ENCODE measurements at regions not wholly inside any gene's neighbourhood (a gene's known extent, or its start where the extent isn't known, plus 50 kb on each side); places are given as distances from the start of the nearest gene placed in this dataset.

GRCh38 chr10:31081937-31082840 is 50.5 kb upstream of the ZNF438 start:
- no peaks in the 10 kb centered on the region for H3K36me3 ChIP-seq
- TF ChIP-seq CTCF (IDR thresholded peaks at IDR 0.05; ENCODE audit: low read depth, low read length), result no peak
- H3K9me3 ChIP-seq, result no peaks in the 10 kb centered on the region
- no peaks in the 10 kb centered on the region for H3K27me3 ChIP-seq
- no peak overlapping the region for H3K4me3 ChIP-seq (ENCODE audit: low read depth, low read length)
- DNase-seq, result no peak
- peaks cover 2% of the 10 kb centered on the region for H3K4me1 ChIP-seq

- Histone ChIP-seq H3K4me3 (ENCODE audit: low read depth, low read length) (no peak overlapping the region), H3K9me3 (no peaks in the 10 kb centered on the region), H3K4me1 (peaks cover 2% of the 10 kb centered on the region), H3K36me3 (no peaks in the 10 kb centered on the region), H3K27me3 (no peaks in the 10 kb centered on the region)
- TF ChIP-seq CTCF (IDR thresholded peaks at IDR 0.05; ENCODE audit: low read depth, low read length), result peak; percentile 82
- peak; percentile 81 for DNase-seq
Observed at GRCh38 chr10:31083765-31084184, 52.1 kb upstream of the ZNF438 start.

- Histone ChIP-seq H3K36me3 (no peaks in the 10 kb centered on the region), H3K4me1 (peaks cover 2% of the 10 kb centered on the region), H3K27me3 (no peaks in the 10 kb centered on the region), H3K4me3 (ENCODE audit: low read depth, low read length) (no peak overlapping the region), H3K9me3 (no peaks in the 10 kb centered on the region)
- DNase-seq, result no peak
- TF ChIP-seq CTCF (IDR thresholded peaks at IDR 0.05; ENCODE audit: low read depth, low read length), result no peak
Observed at GRCh38 chr10:31087011-31087410, 55.3 kb upstream of the ZNF438 start.

DNA sequence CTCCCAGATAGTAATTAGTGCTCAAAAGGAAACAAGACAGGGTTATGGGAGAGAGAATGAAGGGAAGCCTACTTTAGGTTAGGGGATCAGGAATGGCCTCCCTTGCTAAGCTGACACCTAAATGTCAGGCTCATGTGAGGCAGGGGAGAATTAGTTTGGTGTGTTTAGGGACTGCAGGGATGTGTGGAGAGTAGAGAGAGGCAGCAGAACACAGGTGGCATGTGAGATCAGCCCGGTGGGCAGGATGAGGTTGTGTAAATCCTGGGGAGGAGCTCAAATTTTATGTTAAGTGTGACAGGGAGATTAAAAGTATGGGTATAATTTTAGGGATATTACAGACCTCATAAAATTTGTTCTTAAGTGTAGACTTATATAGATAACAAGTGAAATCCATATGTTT is 56.2 kb upstream of the ZNF438 start:
- no peak overlapping the region for H3K4me3 ChIP-seq (ENCODE audit: low read depth, low read length)
- no peaks in the 10 kb centered on the region for H3K27me3 ChIP-seq
- DNase-seq, result no peak
- no peaks in the 10 kb centered on the region for H3K9me3 ChIP-seq
- no peaks in the 10 kb centered on the region for H3K36me3 ChIP-seq
- no peak for TF ChIP-seq CTCF (IDR thresholded peaks at IDR 0.05; ENCODE audit: low read depth, low read length)
- H3K4me1 ChIP-seq, result peaks cover 2% of the 10 kb centered on the region

DNA sequence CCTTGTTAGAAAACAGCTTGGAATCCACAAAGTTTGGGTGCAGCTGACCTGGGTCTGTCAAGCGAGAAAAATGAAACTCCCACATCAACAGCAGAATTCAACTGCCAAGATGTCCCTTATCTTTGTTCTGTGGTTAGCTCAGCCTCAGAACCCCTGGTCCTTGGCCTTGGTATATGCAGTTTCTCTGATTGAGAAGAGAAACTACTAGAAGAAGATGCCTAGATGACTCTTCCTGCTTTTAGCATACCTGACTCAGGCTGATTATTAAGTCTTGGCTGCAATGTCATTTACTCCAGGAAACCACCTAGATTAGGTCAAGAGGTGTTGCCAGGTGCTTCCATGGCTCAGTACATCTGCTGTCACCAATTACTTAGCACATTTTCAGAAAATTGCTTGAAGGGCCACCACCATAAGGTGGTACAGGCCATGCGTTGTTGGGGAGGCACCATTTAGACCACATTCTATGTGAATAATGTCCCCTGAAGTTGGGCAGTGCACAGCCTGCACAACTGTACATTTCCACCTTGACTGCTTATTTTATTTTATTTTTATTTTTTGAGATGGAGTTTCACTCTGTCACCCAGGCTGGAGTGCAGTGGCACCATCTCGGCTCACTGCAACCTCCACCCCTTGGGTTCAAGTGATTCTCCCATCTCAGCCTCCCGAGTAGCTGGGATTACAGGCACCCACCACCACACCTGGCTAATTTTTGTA is 59.4 kb upstream of the ZNF438 start:
- Histone ChIP-seq H3K36me3 (no peaks in the 10 kb centered on the region), H3K4me1 (no peaks in the 10 kb centered on the region), H3K4me3 (ENCODE audit: low read depth, low read length) (no peak overlapping the region), H3K27me3 (no peaks in the 10 kb centered on the region), H3K9me3 (no peaks in the 10 kb centered on the region)
- TF ChIP-seq CTCF (IDR thresholded peaks at IDR 0.05; ENCODE audit: low read depth, low read length), result no peak
- DNase-seq, result no peak
